HG02885 (cell line): ENCODE measurements at regions not wholly inside any gene's neighbourhood (a gene's known extent, or its start where the extent isn't known, plus 50 kb on each side); places are given as distances from the start of the nearest gene placed in this dataset.

Experiments
- ATAC-seq: cut with Tn5 transposase; IDR thresholded peaks from one replicate; pipeline ENCODE4 v1.9.1; 2021; ENCODE audit warnings: mild to moderate bottlenecking; ENCODE audit not compliant: unreplicated experiment, poor library complexity

GRCh38 chr10:107379601-107380000 is 215.1 kb upstream of the SORCS1 start:
- no peak for ATAC-seq

- ATAC-seq, result no peak
Measured at GRCh38 chr10:107371801-107372200, 207.3 kb upstream of the SORCS1 start.

- no peak for ATAC-seq
Measured at GRCh38 chr10:107364872-107365271, 200.4 kb upstream of the SORCS1 start.

GRCh38 chr10:107362306-107362705 is 197.8 kb upstream of the SORCS1 start:
- ATAC-seq, result no peak

- no peak for ATAC-seq
Measured at GRCh38 chr10:107357033-107357432, 192.5 kb upstream of the SORCS1 start.

GRCh38 chr10:107356396-107356795 is 191.9 kb upstream of the SORCS1 start:
- no peak for ATAC-seq

GRCh38 chr10:107342711-107343110 is 178.2 kb upstream of the SORCS1 start:
- no peak for ATAC-seq

GRCh38 chr10:107341281-107341680 is 176.8 kb upstream of the SORCS1 start:
- ATAC-seq, result no peak

GRCh38 chr10:107340326-107340725 is 175.8 kb upstream of the SORCS1 start:
- ATAC-seq, result no peak

- no peak for ATAC-seq
Measured at GRCh38 chr10:107336061-107336460, 171.6 kb upstream of the SORCS1 start.

GRCh38 chr10:107317592-107317991 is 153.1 kb upstream of the SORCS1 start:
- no peak for ATAC-seq

- no peak for ATAC-seq
Measured at GRCh38 chr10:107303203-107303602, 138.7 kb upstream of the SORCS1 start.

- no peak for ATAC-seq
Measured at GRCh38 chr10:107299606-107300005, 135.1 kb upstream of the SORCS1 start.

GRCh38 chr10:107284187-107284586 is 119.7 kb upstream of the SORCS1 start:
- no peak for ATAC-seq

GRCh38 chr10:107280293-107280692 is 115.8 kb upstream of the SORCS1 start:
- ATAC-seq, result no peak

- ATAC-seq, result no peak
Measured at GRCh38 chr10:107277591-107277990, 113.1 kb upstream of the SORCS1 start.

- ATAC-seq, result no peak
Measured at GRCh38 chr10:107275806-107276205, 111.3 kb upstream of the SORCS1 start.

- ATAC-seq, result no peak
Measured at GRCh38 chr10:107269626-107270025, 105.1 kb upstream of the SORCS1 start.

- ATAC-seq, result no peak
Measured at GRCh38 chr10:107264742-107265141, 100.2 kb upstream of the SORCS1 start.

- no peak for ATAC-seq
Measured at GRCh38 chr10:107244122-107244521, 79.6 kb upstream of the SORCS1 start.

- no peak for ATAC-seq
Measured at GRCh38 chr10:107238275-107238674, 73.8 kb upstream of the SORCS1 start.

GRCh38 chr10:107232013-107232412 is 67.5 kb upstream of the SORCS1 start:
- no peak for ATAC-seq

- no peak for ATAC-seq
Measured at GRCh38 chr10:107230887-107231286, 66.4 kb upstream of the SORCS1 start.
